GM19025 (cell line): ENCODE measurements at regions not wholly inside any gene's neighbourhood (a gene's known extent, or its start where the extent isn't known, plus 50 kb on each side); places are given as distances from the start of the nearest gene placed in this dataset.

Source experiments
- ATAC-seq: cut with Tn5 transposase; IDR thresholded peaks from one replicate; pipeline ENCODE4 v1.9.1; 2021; ENCODE audit warnings: mild to moderate bottlenecking, low read depth, moderate library complexity; ENCODE audit not compliant: unreplicated experiment

DNA sequence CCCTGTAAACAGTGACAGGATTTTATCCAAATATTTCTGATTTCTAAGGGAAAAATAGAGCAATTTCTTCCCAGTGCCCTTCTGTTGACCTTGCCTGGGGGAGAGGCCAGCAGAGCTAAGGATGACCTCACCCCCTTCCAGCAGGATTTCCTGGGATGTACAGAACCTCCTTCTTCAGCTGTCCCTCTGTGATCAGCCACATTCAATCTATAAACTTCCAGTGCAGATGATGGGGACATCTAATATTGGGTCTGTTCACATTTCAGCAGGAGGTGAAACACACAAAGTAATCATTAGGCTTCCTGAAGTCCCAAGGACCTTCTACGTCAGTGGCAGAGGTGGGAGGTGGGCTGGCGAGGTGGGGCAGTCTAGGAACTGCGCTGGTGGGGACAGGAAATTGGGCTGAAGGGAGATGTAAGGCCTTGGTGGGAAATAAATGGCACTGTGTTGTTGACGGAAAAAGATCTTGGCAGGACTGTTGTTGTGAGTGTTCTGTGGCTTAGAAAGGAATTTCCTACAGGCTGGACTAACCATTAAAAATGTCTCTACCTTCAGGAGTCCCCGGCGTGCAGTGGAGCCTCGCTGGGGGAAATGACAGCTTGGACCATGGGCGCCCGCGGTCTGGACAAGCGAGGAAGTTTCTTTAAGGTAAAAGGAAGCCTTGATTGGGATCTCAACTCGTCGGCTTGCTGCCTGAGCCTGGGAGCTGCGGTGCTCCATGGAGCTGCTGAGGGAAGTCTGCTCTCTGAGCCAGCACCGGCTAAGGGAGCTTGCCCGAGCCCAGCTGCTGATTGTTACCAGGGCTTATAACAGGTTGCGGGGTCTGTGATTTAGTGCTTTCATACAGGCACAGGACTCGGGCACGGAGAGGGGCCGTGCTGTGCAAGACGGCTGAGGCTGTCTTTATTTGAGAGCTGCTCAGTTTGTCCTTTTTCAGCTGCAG lies 127.9 kb upstream of the NAA20 start:
- ATAC-seq, result no peak

DNA sequence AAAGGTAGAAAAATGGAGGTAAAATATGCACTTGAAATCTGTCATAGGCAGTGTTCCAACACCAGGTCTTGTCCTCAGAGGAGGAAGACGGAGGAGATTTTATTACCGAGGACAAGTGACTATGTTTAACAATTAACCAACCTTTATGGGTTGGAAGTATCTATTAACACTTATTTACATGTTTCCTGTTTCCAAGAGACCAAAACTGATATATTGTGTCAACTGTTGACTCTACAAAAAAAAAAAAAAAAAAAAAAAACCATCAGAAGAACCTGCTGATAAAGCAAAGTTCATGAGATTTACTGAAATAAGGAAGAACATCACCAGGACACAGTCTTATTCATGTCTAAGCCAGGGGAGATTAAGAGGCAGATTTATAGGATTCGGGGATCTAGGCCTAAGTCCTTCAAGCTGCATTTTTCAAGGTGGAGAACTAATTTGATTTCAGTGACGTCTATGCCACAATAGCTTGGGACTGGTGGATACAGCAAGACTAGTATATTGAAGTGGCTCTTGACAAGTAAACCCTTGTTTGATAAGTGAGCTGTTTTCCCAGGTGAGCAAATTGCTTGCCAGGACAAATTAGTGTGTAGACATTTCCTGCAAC lies 126.6 kb upstream of the NAA20 start:
- no peak for ATAC-seq

DNA sequence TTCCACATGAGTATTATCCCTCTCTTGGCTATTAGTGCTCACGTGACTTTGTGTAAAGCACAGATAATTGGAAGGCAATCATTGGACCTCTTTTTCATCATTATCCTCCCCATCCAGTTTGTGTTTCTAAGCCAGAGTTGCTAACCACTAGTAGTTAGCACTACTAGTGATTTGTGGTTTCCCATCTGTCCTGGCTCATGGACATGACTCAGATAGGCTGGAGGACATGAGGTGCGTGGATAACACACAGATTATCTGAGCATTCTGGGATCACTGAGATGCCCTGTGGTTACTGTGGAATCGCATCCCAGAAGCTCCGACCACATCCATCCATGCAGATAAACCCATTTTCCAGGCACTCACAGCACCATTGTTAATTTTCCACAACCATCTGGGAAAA lies 123.8 kb upstream of the NAA20 start:
- ATAC-seq, result no peak

GRCh38 chr20:19895761-19896160 lies 121.4 kb upstream of the NAA20 start:
- ATAC-seq, result no peak

- ATAC-seq, result no peak
Measured at GRCh38 chr20:19897891-19898290, 119.3 kb upstream of the NAA20 start.

- no peak for ATAC-seq
Measured at GRCh38 chr20:19901226-19901625, 115.9 kb upstream of the NAA20 start.

DNA sequence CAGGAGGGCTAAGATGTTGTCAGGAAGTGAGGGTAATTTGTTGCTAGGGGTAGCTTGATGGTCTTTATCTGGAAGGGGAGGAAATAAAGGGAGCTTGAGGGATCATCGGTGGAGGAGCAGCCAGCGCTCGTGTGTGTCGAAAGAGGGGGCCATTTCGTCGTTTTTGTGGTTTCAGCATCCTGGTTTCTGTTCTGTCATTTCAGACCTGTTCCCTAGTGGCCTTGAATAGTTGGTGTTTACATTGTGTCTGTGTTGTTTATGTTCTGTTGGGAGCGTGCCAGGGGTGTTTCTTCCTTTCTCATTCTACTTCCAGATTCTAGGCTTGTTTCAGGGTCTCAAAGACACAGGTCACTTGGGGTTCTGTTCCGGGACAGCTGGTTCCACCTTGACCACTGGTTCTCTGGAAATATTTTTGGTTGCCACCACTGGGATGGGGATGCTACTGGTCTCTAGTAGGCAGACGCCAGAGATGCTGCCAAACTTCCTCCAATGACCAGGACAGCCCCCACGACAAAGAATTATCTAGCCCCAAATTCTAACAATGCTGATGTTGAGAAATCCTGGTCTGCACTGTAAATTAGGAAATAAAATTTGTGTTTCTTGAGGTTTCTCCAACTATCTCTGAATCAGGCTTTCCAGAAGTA lies 113.9 kb upstream of the NAA20 start:
- ATAC-seq, result no peak

GRCh38 chr20:19907326-19908056 lies 109.7 kb upstream of the NAA20 start:
- ATAC-seq, result no peak

- ATAC-seq, result no peak
Measured at GRCh38 chr20:19908576-19908975, 108.6 kb upstream of the NAA20 start.

DNA sequence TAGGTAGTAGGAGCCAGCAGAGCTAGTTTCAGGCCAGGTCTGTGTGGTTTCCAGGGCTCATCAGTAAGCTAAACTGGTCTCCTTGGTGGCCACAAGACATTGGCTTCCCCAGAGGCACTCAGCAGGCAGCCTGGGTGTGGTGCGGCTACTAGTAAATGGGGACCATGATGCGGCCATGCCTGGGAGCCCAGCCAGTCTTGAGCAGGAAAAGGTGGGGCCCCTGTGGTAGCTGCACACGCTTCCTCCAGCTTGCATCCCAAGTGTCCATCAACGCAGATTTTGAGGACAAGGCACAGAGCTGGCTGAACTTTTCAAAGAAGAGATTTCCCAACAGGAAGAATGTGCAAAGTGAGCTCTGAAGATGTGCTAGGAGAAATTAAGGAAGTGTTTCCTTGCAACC lies 107.4 kb upstream of the NAA20 start:
- ATAC-seq, result no peak

DNA sequence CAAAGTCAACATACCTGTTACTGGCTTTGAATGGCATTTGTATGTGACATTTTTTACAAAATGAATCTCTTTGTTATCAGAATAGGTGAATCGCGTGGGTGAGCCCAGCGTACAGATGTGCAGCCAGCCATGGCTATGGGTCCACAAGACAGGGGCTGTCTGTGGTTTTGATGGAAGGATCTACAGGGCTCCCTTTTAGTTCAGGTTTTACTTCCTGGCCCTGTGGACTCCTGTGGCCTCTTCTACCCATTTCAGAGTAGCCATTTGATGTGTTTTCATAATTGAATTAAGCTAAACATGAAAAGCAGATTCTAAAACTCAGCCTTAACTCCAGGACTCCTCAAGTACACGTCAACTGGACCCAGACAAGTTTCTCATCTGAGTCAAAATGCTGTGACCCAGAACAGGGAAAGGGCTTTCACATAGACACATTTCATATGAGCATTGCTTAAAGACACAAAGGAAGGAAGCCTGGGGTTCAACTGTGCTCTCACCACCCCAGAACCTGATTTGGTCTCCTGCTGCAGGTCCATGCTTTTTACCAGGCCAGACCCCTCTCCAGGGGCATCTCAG lies 105.3 kb upstream of the NAA20 start:
- ATAC-seq, result no peak

DNA sequence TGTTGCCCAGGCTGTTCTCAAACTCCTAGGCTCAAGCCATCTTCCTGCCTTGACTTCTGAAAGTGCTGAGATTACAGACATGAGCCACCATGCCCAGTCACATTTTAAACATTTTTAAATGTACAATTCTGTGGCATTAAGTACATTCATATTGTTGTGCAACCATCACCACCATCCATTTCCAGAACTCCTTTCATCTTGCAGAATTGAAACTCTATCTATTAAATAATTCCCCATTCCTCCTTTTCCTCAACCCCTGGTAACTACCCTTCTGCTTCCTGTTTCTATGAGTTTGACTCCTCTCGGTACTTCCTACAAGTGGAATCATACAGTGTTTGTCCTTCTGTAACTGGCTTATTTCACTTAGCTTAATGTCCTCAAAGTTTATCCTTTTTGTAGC lies 103.8 kb upstream of the NAA20 start:
- no peak for ATAC-seq

GRCh38 chr20:19913927-19914614 lies 103.1 kb upstream of the NAA20 start:
- ATAC-seq, result no peak

- no peak for ATAC-seq
Measured at GRCh38 chr20:19915111-19915798, 101.9 kb upstream of the NAA20 start.

DNA sequence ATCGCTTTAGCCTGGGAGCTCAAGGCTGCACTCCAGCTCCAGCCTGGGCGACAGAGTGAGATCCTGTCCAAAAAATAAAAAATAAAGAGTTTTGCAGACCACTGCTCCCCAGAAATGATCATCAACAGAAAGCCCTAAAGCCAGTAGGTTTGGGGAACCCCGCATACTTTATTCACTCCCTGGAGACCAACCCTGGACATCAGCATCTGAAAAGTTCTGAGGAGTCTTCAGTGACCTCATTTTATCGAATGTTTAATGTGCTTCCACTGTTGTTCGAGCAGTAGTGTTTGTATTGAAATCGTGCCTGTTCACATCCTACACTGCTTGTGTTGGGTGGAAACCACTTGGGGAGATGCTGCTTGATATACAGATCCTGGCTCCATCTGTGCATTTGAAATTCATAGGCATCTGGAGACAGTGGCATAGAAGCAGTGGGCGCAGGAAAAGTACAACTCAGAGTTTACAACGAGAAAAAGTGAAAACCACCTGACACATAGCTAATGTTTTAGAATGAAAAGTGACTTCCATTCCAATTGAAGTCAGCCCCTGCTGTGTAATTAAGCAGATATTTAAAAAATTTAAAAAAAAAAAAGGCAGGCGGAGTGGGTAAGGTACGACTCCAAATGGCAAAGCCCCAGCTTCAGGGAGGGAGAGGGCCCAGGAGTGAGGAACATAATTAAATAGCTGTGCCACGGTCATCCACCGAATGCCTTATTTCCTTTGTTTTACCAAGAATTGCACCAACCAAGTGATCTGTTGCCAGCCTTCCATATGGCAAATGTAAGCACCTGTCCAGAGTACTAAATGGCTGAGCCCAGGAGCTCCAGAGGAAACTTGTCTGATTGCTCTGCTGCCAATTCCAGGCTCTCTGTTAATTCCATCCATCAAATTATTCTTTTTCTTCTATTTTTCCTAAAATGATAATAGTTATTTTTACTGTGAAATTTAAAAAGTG lies 100.4 kb upstream of the NAA20 start:
- ATAC-seq, result no peak

GRCh38 chr20:19918965-19919329 lies 98.2 kb upstream of the NAA20 start:
- ATAC-seq, result no peak

- ATAC-seq, result no peak
Measured at GRCh38 chr20:19920381-19921138, 96.6 kb upstream of the NAA20 start.
